ENCODE measurements at regions not wholly inside any gene's neighbourhood (a gene's known extent, or its start where the extent isn't known, plus 50 kb on each side); places are given as distances from the start of the nearest gene placed in this dataset.
"Not testable (repeated sequence)": the region's sequence is repeated elsewhere in the genome, so short reads cannot be mapped to it uniquely, and the experiment has no call there.

DNA sequence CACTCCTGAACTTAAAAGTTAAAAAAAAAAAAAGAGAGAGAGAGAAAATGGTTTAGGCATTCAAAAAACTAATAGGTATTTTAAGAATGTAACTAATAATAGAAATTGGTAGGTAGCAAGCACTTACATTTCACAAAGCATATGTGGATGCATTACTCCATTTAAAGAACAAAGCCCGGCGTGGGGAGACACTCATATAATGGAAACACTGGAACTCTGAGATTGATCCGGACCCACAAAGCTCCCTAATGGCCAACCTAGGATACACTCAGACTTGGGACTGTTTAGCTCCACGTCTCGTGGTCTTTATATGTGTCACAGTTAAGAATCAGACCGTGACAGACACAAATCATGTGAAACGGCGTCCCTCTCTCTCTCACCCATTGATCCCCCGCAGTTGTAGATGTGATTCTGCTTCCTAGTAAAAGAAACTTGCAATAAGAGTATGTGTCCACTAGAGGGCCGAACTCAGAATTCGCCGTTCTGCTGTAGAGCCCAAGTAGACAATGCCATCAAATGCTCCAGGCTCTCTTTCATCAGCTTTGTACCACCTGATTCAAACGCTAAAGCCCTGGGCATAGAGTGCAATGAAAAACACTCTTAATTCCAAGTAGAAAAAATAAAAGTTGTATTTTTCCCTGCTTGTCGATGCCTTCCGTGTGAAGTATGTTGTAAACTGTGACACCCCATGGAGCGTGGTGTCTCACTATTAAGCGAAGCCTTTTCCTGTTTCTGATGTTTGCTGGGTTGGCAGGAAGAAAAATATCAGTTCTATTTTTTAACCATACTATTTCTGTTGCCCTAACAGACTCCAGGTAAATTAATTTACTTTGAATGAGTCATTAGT, 429.0 kb upstream of the MTPN start:
- no peaks in the 10 kb centered on the region for H3K9me3 Mint-ChIP-seq
- DNase-seq (no peak), ATAC-seq (replicated peaks) (peak; percentile 59)
- H3K27ac Mint-ChIP-seq = no peak overlapping the region
- no peaks in the 10 kb centered on the region for H3K36me3 Mint-ChIP-seq (ENCODE audit: insufficient read depth)
- no peaks in the 10 kb centered on the region for H3K27me3 Mint-ChIP-seq
- H3K4me3 Mint-ChIP-seq = no peak overlapping the region
- peaks cover 0 to 2% of the 10 kb centered on the region in 2 donors for H3K4me1 Mint-ChIP-seq (ENCODE audit: low read depth in 2 of 2)

- H3K4me1 Mint-ChIP-seq (ENCODE audit: low read depth in 2 of 2) = peaks cover 0 to 2% of the 10 kb centered on the region in 2 donors
- no peaks in the 10 kb centered on the region for H3K27me3 Mint-ChIP-seq
- H3K36me3 Mint-ChIP-seq (ENCODE audit: insufficient read depth) = no peaks in the 10 kb centered on the region
- H3K27ac Mint-ChIP-seq = no peak overlapping the region
- DNase-seq (no peak), ATAC-seq (replicated peaks) (no peak)
- H3K9me3 Mint-ChIP-seq = no peaks in the 10 kb centered on the region
- H3K4me3 Mint-ChIP-seq = no peak overlapping the region
Observed at GRCh38 chr7:136403591-136403990, 426.4 kb upstream of the MTPN start.

DNA sequence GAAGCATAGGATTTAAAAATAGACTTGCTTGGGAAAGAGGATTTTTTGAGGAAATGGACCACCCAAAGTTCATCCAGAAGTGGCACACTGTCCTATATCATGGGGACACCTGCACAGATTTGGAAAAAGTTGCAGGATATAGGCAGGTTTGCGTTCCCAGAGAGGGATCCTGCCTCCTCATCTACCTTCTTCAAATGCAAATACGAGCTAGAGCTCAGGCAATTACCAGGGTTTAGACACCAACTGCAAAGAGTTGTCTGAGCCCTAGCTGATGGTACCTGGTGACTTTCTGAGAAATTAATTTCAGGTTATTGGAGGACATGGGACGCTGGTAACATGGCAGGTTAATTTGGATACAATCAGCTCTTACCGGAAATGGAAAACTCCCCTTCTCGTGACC, 423.7 kb upstream of the MTPN start:
- Mint-ChIP-seq H3K9me3 (peaks cover 0 to 2% of the 10 kb centered on the region in 2 donors), H3K36me3 (ENCODE audit: insufficient read depth) (no peaks in the 10 kb centered on the region), H3K4me1 (ENCODE audit: low read depth in 2 of 2) (no peaks in the 10 kb centered on the region), H3K27ac (no peak overlapping the region), H3K27me3 (no peaks in the 10 kb centered on the region), H3K4me3 (no peak overlapping the region)
- ATAC-seq (replicated peaks) (no peak), DNase-seq (no peak)

DNA sequence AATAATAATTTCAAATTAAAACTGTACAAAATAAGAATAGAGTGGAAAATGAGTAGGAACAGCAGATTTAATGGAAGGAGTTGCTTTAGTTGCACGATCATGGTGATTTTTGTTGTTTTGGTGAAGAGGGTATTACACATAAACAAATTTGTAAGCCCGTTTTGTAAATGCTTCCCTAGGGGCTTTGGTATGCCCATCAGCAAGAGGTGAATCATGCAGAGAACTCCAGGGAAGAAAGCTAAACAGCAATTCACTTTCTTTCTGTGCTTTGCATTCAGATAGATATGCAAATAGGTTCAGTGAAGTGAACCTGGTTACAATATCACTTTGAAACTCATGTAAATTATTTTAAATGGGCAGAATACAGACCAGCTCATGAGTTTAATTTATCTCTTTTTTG, 422.2 kb upstream of the MTPN start:
- Mint-ChIP-seq H3K27ac (no peak overlapping the region), H3K4me1 (ENCODE audit: low read depth in 2 of 2) (no peaks in the 10 kb centered on the region), H3K9me3 (peaks cover 0 to 5% of the 10 kb centered on the region in 2 donors), H3K27me3 (no peaks in the 10 kb centered on the region), H3K36me3 (ENCODE audit: insufficient read depth) (no peaks in the 10 kb centered on the region), H3K4me3 (no peak overlapping the region)
- no peak for DNase-seq
- no peak for ATAC-seq (replicated peaks)

GRCh38 chr7:136392856-136393255, 415.7 kb upstream of the MTPN start:
- Mint-ChIP-seq H3K9me3 (peaks cover 0 to 5% of the 10 kb centered on the region in 2 donors), H3K4me1 (ENCODE audit: low read depth in 2 of 2) (no peaks in the 10 kb centered on the region), H3K36me3 (ENCODE audit: insufficient read depth) (no peaks in the 10 kb centered on the region), H3K4me3 (no peak overlapping the region), H3K27me3 (no peaks in the 10 kb centered on the region), H3K27ac (no peak overlapping the region)
- DNase-seq = no peak
- ATAC-seq (replicated peaks) = no peak

GRCh38 chr7:136391371-136391770, 414.2 kb upstream of the MTPN start:
- DNase-seq = no peak
- ATAC-seq (replicated peaks) = no peak
- Mint-ChIP-seq H3K36me3 (ENCODE audit: insufficient read depth) (no peaks in the 10 kb centered on the region), H3K4me3 (no peak overlapping the region), H3K27me3 (no peaks in the 10 kb centered on the region), H3K27ac (no peak overlapping the region), H3K4me1 (ENCODE audit: low read depth in 2 of 2) (no peaks in the 10 kb centered on the region), H3K9me3 (peaks cover 0 to 7% of the 10 kb centered on the region in 2 donors)

DNA sequence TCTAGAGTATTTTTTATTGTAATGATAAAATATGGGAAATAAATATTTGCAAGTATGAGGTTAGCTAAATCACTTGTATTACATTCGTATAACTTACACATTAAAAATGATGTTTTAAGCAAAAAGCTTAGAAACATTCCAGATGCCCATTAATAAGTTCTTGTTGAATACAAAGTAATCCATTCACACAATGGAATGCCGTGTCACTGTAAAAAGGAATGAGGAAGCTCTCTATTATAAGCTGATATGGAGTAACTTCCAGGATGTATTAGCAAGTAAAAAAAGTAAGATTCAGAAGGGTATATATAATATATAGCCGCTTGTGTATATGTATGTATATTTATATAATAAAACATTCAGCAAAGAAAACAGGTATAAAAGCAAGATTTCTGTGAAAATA, 412.8 kb upstream of the MTPN start:
- H3K27ac Mint-ChIP-seq = no peak overlapping the region
- no peaks in the 10 kb centered on the region for H3K27me3 Mint-ChIP-seq
- no peak for ATAC-seq (replicated peaks)
- no peak for DNase-seq
- H3K36me3 Mint-ChIP-seq (ENCODE audit: insufficient read depth) = no peaks in the 10 kb centered on the region
- H3K9me3 Mint-ChIP-seq = peaks cover 0 to 2% of the 10 kb centered on the region in 2 donors
- no peaks in the 10 kb centered on the region for H3K4me1 Mint-ChIP-seq (ENCODE audit: low read depth in 2 of 2)
- H3K4me3 Mint-ChIP-seq = no peak overlapping the region

GRCh38 chr7:136386876-136387275, 409.7 kb upstream of the MTPN start:
- Mint-ChIP-seq H3K36me3 (ENCODE audit: insufficient read depth) (no peaks in the 10 kb centered on the region), H3K9me3 (peaks cover 0 to 2% of the 10 kb centered on the region in 2 donors), H3K4me1 (ENCODE audit: low read depth in 2 of 2) (no peaks in the 10 kb centered on the region), H3K27me3 (no peaks in the 10 kb centered on the region), H3K27ac (no peak overlapping the region), H3K4me3 (no peak overlapping the region)
- no peak for DNase-seq
- no peak for ATAC-seq (replicated peaks)

DNA sequence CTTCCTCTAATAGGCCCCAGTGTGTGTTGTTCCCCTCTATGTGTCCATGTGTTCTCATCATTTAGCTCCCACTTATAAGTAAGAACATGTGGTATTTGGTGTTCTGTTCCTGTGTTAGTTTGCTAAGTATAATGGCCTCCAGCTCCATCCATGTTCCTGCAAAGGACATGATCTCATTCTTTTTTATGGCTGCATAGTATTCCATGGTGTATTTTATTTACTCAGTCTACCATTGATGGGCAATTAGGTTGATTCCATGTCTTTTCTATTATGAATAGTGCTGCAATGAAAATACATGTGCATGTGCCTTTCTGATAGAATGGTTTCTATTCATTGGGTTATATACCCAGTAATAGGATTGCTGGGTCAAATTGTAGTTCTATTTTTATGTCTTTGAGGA, 394.2 kb upstream of the MTPN start:
- not testable (repeated sequence) for H3K27ac Mint-ChIP-seq; H3K27me3 Mint-ChIP-seq; H3K4me1 Mint-ChIP-seq (ENCODE audit: low read depth in 2 of 2); H3K36me3 Mint-ChIP-seq (ENCODE audit: insufficient read depth); ATAC-seq (replicated peaks); H3K4me3 Mint-ChIP-seq; DNase-seq
- peaks cover 0 to 12% of the 10 kb centered on the region in 2 donors for H3K9me3 Mint-ChIP-seq

GRCh38 chr7:136370137-136370536, 393.0 kb upstream of the MTPN start:
- Mint-ChIP-seq H3K4me3 (no peak overlapping the region), H3K27me3 (no peaks in the 10 kb centered on the region), H3K9me3 (peaks cover 0 to 12% of the 10 kb centered on the region in 2 donors), H3K27ac (no peak overlapping the region), H3K4me1 (ENCODE audit: low read depth in 2 of 2) (no peaks in the 10 kb centered on the region), H3K36me3 (ENCODE audit: insufficient read depth) (no peaks in the 10 kb centered on the region)
- DNase-seq = no peak
- no peak for ATAC-seq (replicated peaks)

- ATAC-seq (replicated peaks) = no peak
- Mint-ChIP-seq H3K27ac (no peak overlapping the region), H3K4me1 (ENCODE audit: low read depth in 2 of 2) (no peaks in the 10 kb centered on the region), H3K27me3 (no peaks in the 10 kb centered on the region), H3K9me3 (peaks cover 0 to 12% of the 10 kb centered on the region in 2 donors), H3K4me3 (no peak overlapping the region), H3K36me3 (ENCODE audit: insufficient read depth) (no peaks in the 10 kb centered on the region)
- DNase-seq = no peak
Observed at GRCh38 chr7:136369225-136369624, 392.1 kb upstream of the MTPN start.

- Mint-ChIP-seq H3K9me3 (peaks cover 0 to 5% of the 10 kb centered on the region in 2 donors), H3K27ac (no peak overlapping the region), H3K36me3 (ENCODE audit: insufficient read depth) (peaks cover 3% of the 10 kb centered on the region), H3K27me3 (no peaks in the 10 kb centered on the region), H3K4me3 (no peak overlapping the region), H3K4me1 (ENCODE audit: low read depth in 2 of 2) (no peaks in the 10 kb centered on the region)
- ATAC-seq (replicated peaks) (no peak), DNase-seq (no peak)
Observed at GRCh38 chr7:136359333-136359903, 382.3 kb upstream of the MTPN start.

DNA sequence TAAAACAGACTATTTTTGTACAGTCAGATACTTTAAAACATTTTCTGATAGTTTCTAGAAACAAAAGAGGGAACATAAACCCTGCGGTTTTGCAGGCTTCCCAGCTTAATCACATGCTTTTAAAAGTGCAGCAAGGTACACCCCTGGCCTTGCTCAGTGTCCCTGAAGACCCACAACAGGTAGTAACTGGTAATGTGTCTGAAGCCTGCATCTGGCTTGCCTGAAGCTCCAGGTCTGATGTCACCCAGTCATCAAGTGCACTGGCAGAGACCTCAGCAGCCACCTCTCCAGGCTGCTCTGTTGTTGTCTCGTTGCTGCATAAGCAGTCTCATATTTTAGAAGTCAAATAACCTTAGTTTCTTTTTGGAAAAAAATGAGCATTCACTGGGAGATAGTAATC, 376.1 kb upstream of the MTPN start:
- ATAC-seq (replicated peaks) = no peak
- Mint-ChIP-seq H3K27me3 (no peaks in the 10 kb centered on the region), H3K9me3 (peaks cover 0 to 2% of the 10 kb centered on the region in 2 donors), H3K27ac (no peak overlapping the region), H3K4me1 (ENCODE audit: low read depth in 2 of 2) (no peaks in the 10 kb centered on the region), H3K4me3 (no peak overlapping the region), H3K36me3 (ENCODE audit: insufficient read depth) (peaks cover 3% of the 10 kb centered on the region)
- DNase-seq = no peak

DNA sequence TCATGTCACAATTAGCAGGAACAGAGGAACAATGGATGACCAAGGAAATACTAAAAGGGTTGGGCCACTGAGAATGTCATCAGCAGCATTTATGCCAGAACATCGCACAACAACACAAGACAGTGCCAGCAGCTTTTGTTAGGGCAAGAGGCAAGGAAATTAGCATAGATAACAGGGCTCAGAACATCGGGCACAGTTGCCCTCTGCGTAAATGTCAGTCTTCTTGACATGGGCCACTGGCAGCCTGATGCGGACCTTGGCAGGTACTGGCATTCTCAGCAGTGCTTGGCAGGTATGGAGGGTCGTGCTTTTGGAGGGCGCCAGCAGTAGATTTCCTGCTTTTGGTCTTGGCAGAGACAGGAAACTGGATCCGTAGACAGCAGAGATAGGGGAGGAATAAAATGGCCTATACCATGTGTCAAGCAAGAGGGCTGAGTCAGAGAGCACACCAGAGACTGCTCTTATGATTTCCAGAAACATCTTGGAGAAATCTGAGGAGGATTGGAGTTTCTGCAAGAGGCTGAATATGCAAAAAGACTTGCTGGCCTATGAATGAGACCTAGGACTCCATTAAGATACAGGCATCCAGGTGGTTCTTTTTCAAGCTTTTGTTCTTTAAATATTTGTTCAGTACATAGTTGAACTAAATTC, 371.5 kb upstream of the MTPN start:
- no peaks in the 10 kb centered on the region for H3K4me1 Mint-ChIP-seq (ENCODE audit: low read depth in 2 of 2)
- no peak overlapping the region for H3K27ac Mint-ChIP-seq
- no peaks in the 10 kb centered on the region for H3K27me3 Mint-ChIP-seq
- no peak for ATAC-seq (replicated peaks)
- H3K9me3 Mint-ChIP-seq = peaks cover 0 to 10% of the 10 kb centered on the region in 2 donors
- H3K4me3 Mint-ChIP-seq = no peak overlapping the region
- no peak for DNase-seq
- no peaks in the 10 kb centered on the region for H3K36me3 Mint-ChIP-seq (ENCODE audit: insufficient read depth)
